GM23248 (cell line): ENCODE measurements at regions not wholly inside any gene's neighbourhood (a gene's known extent, or its start where the extent isn't known, plus 50 kb on each side); places are given as distances from the start of the nearest gene placed in this dataset.

ENCODE experiments used
- DNase-seq: peaks from one replicate; pipeline ENCODE4 v3.0.0-alpha.2; 2015
- H2AFZ ChIP-seq: fragments of 200-600 bp; sonication (generic); 2 replicates; pipeline ENCODE4 v1.6.1; 2016; ENCODE audit warnings: antibody characterized with exemption
- H3F3A ChIP-seq: fragments of 200-600 bp; sonication (generic); 2 replicates; pipeline ENCODE4 v1.6.1; 2016; ENCODE audit warnings: mild to moderate bottlenecking, antibody characterized with exemption, mixed run types; ENCODE audit not compliant: insufficient read depth
- H3K27ac ChIP-seq: fragments of 200-600 bp; sonication (generic); 2 replicates; pipeline ENCODE4 v1.5.1; 2016; ENCODE audit warnings: mild to moderate bottlenecking
- H3K27me3 ChIP-seq: fragments of 200-600 bp; sonication (generic); replicated peaks from 2 replicates; pipeline ENCODE4 v1.6.1; 2016; ENCODE audit warnings: mild to moderate bottlenecking; ENCODE audit not compliant: insufficient read depth
- H3K36me3 ChIP-seq: fragments of 200-600 bp; sonication (generic); 2 replicates; pipeline ENCODE4 v1.6.1; 2016; ENCODE audit warnings: low read depth, mild to moderate bottlenecking
- H3K4me1 ChIP-seq: fragments of 200-600 bp; sonication (generic); 2 replicates; pipeline ENCODE4 v1.6.1; 2016; ENCODE audit warnings: mild to moderate bottlenecking; ENCODE audit not compliant: insufficient read depth
- H3K4me2 ChIP-seq: fragments of 200-600 bp; sonication (generic); one replicate; pipeline ENCODE4 v1.6.1; 2016; ENCODE audit warnings: mild to moderate bottlenecking; ENCODE audit not compliant: unreplicated experiment
- H3K4me3 ChIP-seq: fragments of 200-600 bp; sonication (generic); 2 replicates; pipeline ENCODE4 v1.5.1; 2016; ENCODE audit warnings: mild to moderate bottlenecking
- H3K79me2 ChIP-seq: fragments of 200-600 bp; sonication (generic); 2 replicates; pipeline ENCODE4 v1.6.1; 2016; ENCODE audit warnings: mild to moderate bottlenecking; ENCODE audit not compliant: insufficient read depth
- H3K9ac ChIP-seq: fragments of 200-600 bp; sonication (generic); 2 replicates; pipeline ENCODE4 v1.6.1; 2016; ENCODE audit warnings: mild to moderate bottlenecking
- H3K9me2 ChIP-seq: fragments of 200-600 bp; sonication (generic); 2 replicates; pipeline ENCODE4 v1.6.1; 2016; ENCODE audit warnings: mixed run types, mild to moderate bottlenecking, moderate library complexity; ENCODE audit not compliant: insufficient read depth
- H3K9me3 ChIP-seq: fragments of 200-600 bp; sonication (generic); one replicate; pipeline ENCODE4 v1.6.1; 2017; ENCODE audit warnings: low read depth
- H4K20me1 ChIP-seq: fragments of 200-600 bp; sonication (generic); 2 replicates; pipeline ENCODE4 v1.6.0; 2016; ENCODE audit not compliant: insufficient read depth
- EZH2 ChIP-seq: fragments of 200-600 bp; sonication (generic); IDR thresholded peaks from 2 replicates; pipeline ENCODE4 v1.6.1; 2018; ENCODE audit warnings: antibody characterized with exemption, mild to moderate bottlenecking; ENCODE audit not compliant: insufficient read depth, poor library complexity, severe bottlenecking
- EZH2phosphoT487 ChIP-seq: fragments of 200-600 bp; sonication (generic); IDR thresholded peaks from 2 replicates; pipeline ENCODE4 v1.6.1; 2018; ENCODE audit warnings: antibody characterized with exemption, moderate library complexity, mild to moderate bottlenecking, low read depth; ENCODE audit not compliant: insufficient read depth
- WGBS, 2 experiments: methylation state at CpG; one replicate each; pipeline ENCODE4 v1.1.6; 2015 to 2017; ENCODE audit warnings: low lambda C conversion rate in 2 of 2, low coverage in 1 of 2; ENCODE audit errors: missing lambda C conversion rate in 2 of 2; 5-methylcytosine and 5-hydroxymethylcytosine counted together
- in situ Hi-C: fragments of 300-500 bp; cut with MboI; formaldehyde crosslinking; loops from 2 replicates; pipeline ENCODE4 v1.15.0; 2020

- in situ Hi-C loops = no loop called here
- Histone ChIP-seq H3K27ac (no peak overlapping the region), H3K36me3 (no peaks in the 10 kb centered on the region), H3K4me1 (no peaks in the 10 kb centered on the region), H3K27me3 (no peaks in the 10 kb centered on the region), H3K4me3 (no peak overlapping the region), H3K4me2 (no peak overlapping the region), H3F3A (no peaks in the 10 kb centered on the region), H3K9me2 (no peaks in the 10 kb centered on the region), H2AFZ (no peak overlapping the region), H3K9me3 (no peaks in the 10 kb centered on the region), H3K79me2 (no peaks in the 10 kb centered on the region), H4K20me1 (no peaks in the 10 kb centered on the region), H3K9ac (no peak overlapping the region)
- 15 to 21% methylated on average over 8 of the region's 8 CpGs for WGBS, 2 experiments
- no peak for DNase-seq
- no peak for TF ChIP-seq EZH2
- no peak for TF ChIP-seq EZH2phosphoT487
Observed at GRCh38 chr2:2399396-2399795, 68.3 kb upstream of the MYT1L start.

- no peaks in the 10 kb centered on the region for H3K36me3 ChIP-seq
- no peak overlapping the region for H3K27ac ChIP-seq
- H3K4me2 ChIP-seq = no peak overlapping the region
- no peaks in the 10 kb centered on the region for H3K27me3 ChIP-seq
- no peak overlapping the region for H3K9ac ChIP-seq
- no peaks in the 10 kb centered on the region for H3F3A ChIP-seq
- no peak for TF ChIP-seq EZH2
- TF ChIP-seq EZH2phosphoT487 = no peak
- no peaks in the 10 kb centered on the region for H3K4me1 ChIP-seq
- H3K9me2 ChIP-seq = no peaks in the 10 kb centered on the region
- in situ Hi-C loops = no loop called here
- WGBS, 2 experiments = 9 to 10% methylated on average over 2 of the region's 2 CpGs
- H3K4me3 ChIP-seq = no peak overlapping the region
- H3K9me3 ChIP-seq = no peaks in the 10 kb centered on the region
- H3K79me2 ChIP-seq = no peaks in the 10 kb centered on the region
- H2AFZ ChIP-seq = no peak overlapping the region
- no peak for DNase-seq
- no peaks in the 10 kb centered on the region for H4K20me1 ChIP-seq
Observed at GRCh38 chr2:2392332-2392731, 61.3 kb upstream of the MYT1L start.

GRCh38 chr2:2389215-2389614, 58.1 kb upstream of the MYT1L start:
- no peaks in the 10 kb centered on the region for H3K4me1 ChIP-seq
- TF ChIP-seq EZH2phosphoT487 = no peak
- no peak for TF ChIP-seq EZH2
- no peak for DNase-seq
- no peaks in the 10 kb centered on the region for H3K36me3 ChIP-seq
- H3K9me2 ChIP-seq = no peaks in the 10 kb centered on the region
- no peaks in the 10 kb centered on the region for H4K20me1 ChIP-seq
- H2AFZ ChIP-seq = no peak overlapping the region
- no peak overlapping the region for H3K4me2 ChIP-seq
- H3K27ac ChIP-seq = no peak overlapping the region
- H3K79me2 ChIP-seq = no peaks in the 10 kb centered on the region
- no peaks in the 10 kb centered on the region for H3F3A ChIP-seq
- no peaks in the 10 kb centered on the region for H3K27me3 ChIP-seq
- no peak overlapping the region for H3K9ac ChIP-seq
- in situ Hi-C loops = no loop called here
- no peaks in the 10 kb centered on the region for H3K9me3 ChIP-seq
- H3K4me3 ChIP-seq = no peak overlapping the region
